Activated gamma-delta T cell treated with Interleukin-2 at 50 U/mL for 16 hours (primary cell): ENCODE measurements at regions not wholly inside any gene's neighbourhood (a gene's known extent, or its start where the extent isn't known, plus 50 kb on each side); places are given as distances from the start of the nearest gene placed in this dataset.
"Not testable (repeated sequence)": the region's sequence is repeated elsewhere in the genome, so short reads cannot be mapped to it uniquely, and the experiment has no call there.

Experiments
- DNase-seq: peaks from one replicate; pipeline ENCODE4 v3.0.0-alpha.2; 2020

GRCh38 chr20:22969031-22969430, 66.1 kb upstream of the SSTR4 start:
- not testable (repeated sequence) for DNase-seq

GRCh38 chr20:22971077-22971476, 64.0 kb upstream of the SSTR4 start:
- DNase-seq = not testable (repeated sequence)

GRCh38 chr20:22974354-22974753, 60.8 kb upstream of the SSTR4 start:
- no peak for DNase-seq

GRCh38 chr20:22977047-22977785, 57.9 kb upstream of the SSTR4 start:
- DNase-seq = no peak

- DNase-seq = no peak
These were observed 51.1 kb upstream of the SSTR4 start for GRCh38 chr20:22984008-22984407.

- DNase-seq = no peak
These were observed 50.5 kb upstream of the SSTR4 start for GRCh38 chr20:22984606-22985005.

- no peak for DNase-seq
These were observed 49.8 kb upstream of the SSTR4 start for GRCh38 chr20:22985239-22985778.
